ENCODE measurements at regions not wholly inside any gene's neighbourhood (a gene's known extent, or its start where the extent isn't known, plus 50 kb on each side); places are given as distances from the start of the nearest gene placed in this dataset.

DNA sequence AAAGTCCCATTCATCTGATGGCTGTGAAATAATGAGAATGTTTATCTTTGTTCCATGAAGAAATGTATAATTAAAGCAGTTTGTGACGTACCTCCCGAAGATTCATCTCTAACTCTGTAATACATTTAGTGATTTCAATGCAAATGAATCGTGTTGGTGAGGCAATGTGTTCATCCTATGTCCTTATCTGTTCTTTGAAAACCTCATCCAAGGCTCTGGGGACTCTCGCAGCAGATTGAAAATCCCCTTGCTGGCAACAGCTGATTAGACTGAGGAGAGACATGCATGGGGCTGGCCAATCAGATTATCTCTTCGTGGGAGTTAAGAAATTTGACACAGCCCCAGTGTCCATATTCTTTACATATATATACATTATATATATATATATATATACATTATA is 1095.4 kb upstream of the EEF2KMT start:
- H3K36me3 ChIP-seq, result no peaks in the 10 kb centered on the region
- DNase-seq, result no peak
- H3K27me3 ChIP-seq, result no peaks in the 10 kb centered on the region
- H3K9me3 ChIP-seq, result no peaks in the 10 kb centered on the region
- H3K4me1 ChIP-seq, result no peaks in the 10 kb centered on the region
- H3K4me3 ChIP-seq, result no peak overlapping the region
- H3K27ac ChIP-seq, result no peak overlapping the region
- no peak for TF ChIP-seq POLR2A (IDR thresholded peaks at IDR 0.05)
- TF ChIP-seq, protein P1, sequence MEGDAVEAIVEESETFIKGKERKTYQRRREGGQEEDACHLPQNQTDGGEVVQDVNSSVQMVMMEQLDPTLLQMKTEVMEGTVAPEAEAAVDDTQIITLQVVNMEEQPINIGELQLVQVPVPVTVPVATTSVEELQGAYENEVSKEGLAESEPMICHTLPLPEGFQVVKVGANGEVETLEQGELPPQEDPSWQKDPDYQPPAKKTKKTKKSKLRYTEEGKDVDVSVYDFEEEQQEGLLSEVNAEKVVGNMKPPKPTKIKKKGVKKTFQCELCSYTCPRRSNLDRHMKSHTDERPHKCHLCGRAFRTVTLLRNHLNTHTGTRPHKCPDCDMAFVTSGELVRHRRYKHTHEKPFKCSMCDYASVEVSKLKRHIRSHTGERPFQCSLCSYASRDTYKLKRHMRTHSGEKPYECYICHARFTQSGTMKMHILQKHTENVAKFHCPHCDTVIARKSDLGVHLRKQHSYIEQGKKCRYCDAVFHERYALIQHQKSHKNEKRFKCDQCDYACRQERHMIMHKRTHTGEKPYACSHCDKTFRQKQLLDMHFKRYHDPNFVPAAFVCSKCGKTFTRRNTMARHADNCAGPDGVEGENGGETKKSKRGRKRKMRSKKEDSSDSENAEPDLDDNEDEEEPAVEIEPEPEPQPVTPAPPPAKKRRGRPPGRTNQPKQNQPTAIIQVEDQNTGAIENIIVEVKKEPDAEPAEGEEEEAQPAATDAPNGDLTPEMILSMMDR (IDR thresholded peaks at IDR 0.05), result no peak

DNA sequence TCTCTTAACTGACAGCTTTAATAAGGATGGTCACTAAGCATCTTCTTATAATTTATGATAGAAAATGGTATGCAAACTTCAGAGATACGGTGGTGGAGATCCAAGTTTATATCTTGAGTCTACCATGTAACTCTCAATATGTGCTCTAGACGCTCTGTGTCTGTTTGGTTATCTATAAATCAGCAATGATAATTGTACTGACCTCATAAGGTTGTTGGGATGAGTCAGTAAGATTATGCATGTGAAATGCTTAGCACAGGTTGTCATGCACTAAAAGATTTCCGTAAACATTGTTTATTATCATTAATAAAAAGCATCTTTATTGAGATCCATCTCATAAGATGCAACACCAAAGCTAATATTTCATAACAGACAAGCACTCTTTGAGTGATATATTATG is 1094.9 kb upstream of the EEF2KMT start:
- Histone ChIP-seq H3K4me3 (no peak overlapping the region), H3K27ac (no peak overlapping the region)
- no peak for DNase-seq

DNA sequence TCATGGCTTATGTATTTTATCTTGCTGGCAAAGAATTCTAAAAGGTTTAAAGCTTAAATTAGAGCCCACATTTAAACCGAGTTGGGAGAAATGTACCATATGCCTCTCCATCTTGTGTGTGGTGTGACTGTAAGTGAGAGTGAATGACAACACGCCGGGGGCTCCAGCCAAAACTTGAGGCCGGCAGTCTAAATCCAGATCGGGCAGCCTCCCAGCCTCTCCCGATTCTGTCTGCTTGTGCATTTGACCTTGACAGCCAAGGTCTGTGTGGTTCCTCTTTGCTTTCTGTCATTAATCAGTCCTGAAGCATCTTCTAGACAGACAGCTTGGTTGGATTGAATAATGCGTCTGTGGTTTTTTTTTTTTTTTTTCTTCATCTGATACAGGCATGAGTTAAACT is 1093.2 kb upstream of the EEF2KMT start:
- Histone ChIP-seq H3K4me3 (no peak overlapping the region), H3K4me1 (no peaks in the 10 kb centered on the region), H3K27ac (no peak overlapping the region), H3K36me3 (no peaks in the 10 kb centered on the region), H3K27me3 (no peaks in the 10 kb centered on the region), H3K9me3 (no peaks in the 10 kb centered on the region)
- DNase-seq, result no peak
- TF ChIP-seq, protein P1 (IDR thresholded peaks at IDR 0.05), result no peak
- TF ChIP-seq POLR2A (IDR thresholded peaks at IDR 0.05), result no peak

More for the DNA sequence above, 1094.9 kb upstream of the EEF2KMT start:
- H3K27me3 ChIP-seq, result no peaks in the 10 kb centered on the region
- H3K4me1 ChIP-seq, result no peaks in the 10 kb centered on the region
- H3K9me3 ChIP-seq, result no peaks in the 10 kb centered on the region
- no peak for TF ChIP-seq POLR2A (IDR thresholded peaks at IDR 0.05)
- TF ChIP-seq, protein P1 (IDR thresholded peaks at IDR 0.05), result no peak
- H3K36me3 ChIP-seq, result no peaks in the 10 kb centered on the region

DNA sequence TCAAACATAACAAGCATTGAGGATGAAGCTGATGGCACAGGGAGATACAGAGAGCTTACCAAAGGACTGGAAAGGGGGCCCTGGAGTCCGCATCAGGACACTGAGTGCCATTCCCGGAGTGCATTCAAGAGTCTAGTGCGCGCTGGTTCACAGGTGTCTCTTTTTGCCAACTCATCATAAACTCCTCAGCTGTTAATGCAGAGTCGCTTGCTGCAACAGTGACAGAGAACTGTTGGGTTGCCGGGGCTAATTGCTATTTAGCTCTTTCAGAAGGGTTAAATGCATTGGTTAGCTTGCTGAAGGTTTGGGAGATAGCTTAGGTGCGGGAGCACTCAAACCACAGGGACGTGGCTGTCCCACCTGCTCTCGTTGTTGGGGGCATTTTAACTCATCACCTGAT is 1091.6 kb upstream of the EEF2KMT start:
- Histone ChIP-seq H3K9me3 (no peaks in the 10 kb centered on the region), H3K27ac (no peak overlapping the region), H3K4me3 (no peak overlapping the region), H3K4me1 (no peaks in the 10 kb centered on the region), H3K27me3 (no peaks in the 10 kb centered on the region), H3K36me3 (no peaks in the 10 kb centered on the region)
- no peak for DNase-seq
- TF ChIP-seq, protein P1 (IDR thresholded peaks at IDR 0.05), result no peak
- no peak for TF ChIP-seq POLR2A (IDR thresholded peaks at IDR 0.05)

DNA sequence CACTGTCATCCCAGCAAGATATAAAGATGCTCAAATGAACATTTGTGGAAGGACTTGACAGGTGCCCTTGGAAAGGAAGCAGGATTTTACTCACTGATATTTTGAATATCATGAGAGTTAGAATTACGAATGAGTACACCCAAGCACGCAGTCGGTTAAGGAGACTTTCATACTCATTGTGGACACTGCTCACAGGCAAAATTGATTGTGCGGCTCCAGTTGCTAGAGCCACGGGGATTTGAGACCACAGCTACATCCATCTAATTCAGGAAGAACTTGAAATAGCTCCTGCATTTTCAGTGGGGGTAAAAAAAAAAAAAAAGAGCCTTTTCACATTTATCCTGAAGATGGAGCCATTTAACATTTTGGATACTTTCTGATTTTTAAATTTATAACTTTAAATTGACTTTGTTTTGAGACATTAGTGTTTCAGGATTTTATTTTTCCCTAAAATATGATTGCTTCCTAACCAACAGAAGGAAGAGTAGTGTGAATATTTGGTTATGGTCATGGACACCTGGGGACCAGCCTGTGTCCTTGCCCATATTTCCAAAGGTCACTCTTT is 1080.1 kb upstream of the EEF2KMT start:
- Histone ChIP-seq H3K4me3 (no peak overlapping the region), H3K4me1 (no peaks in the 10 kb centered on the region), H3K27me3 (no peaks in the 10 kb centered on the region), H3K27ac (no peak overlapping the region), H3K36me3 (no peaks in the 10 kb centered on the region), H3K9me3 (no peaks in the 10 kb centered on the region)
- DNase-seq, result no peak
- TF ChIP-seq, protein P1 (IDR thresholded peaks at IDR 0.05), result peak in 1 of 6 experiments; percentile 8
- no peak for TF ChIP-seq POLR2A (IDR thresholded peaks at IDR 0.05)

DNA sequence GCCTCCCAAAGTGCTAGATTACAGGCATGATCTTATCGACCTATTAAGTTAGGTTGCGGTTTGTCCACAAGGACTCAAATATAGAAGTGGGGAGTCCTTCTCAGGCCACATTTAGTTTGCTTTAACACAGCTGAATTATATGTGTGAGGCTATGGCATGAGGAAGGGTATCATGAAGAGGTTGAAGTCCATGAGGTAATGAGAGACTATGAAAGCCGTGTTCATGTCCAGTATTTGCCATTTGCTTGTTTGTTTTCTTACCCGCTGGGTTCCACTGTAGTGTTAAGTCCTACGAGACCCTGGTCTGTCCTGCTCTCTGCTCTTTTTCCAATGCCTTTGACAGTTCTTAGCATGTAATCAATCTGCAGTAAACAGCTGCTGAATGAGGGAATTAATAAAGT is 1072.4 kb upstream of the EEF2KMT start:
- Histone ChIP-seq H3K27me3 (no peaks in the 10 kb centered on the region), H3K4me1 (no peaks in the 10 kb centered on the region), H3K4me3 (no peak overlapping the region), H3K36me3 (no peaks in the 10 kb centered on the region), H3K27ac (no peak overlapping the region), H3K9me3 (no peaks in the 10 kb centered on the region)
- no peak for DNase-seq
- TF ChIP-seq POLR2A (IDR thresholded peaks at IDR 0.05), result no peak
- TF ChIP-seq, protein P1 (IDR thresholded peaks at IDR 0.05), result no peak
